Thyroid gland (tissue), 4 donors: ENCODE measurements at regions not wholly inside any gene's neighbourhood (a gene's known extent, or its start where the extent isn't known, plus 50 kb on each side); places are given as distances from the start of the nearest gene placed in this dataset.

Source experiments
- DNase-seq, 2 donors: peaks; one replicate each; pipeline ENCODE4 v3.0.0-alpha.2; 2019
- H3K27ac ChIP-seq, 3 donors: fragments of 200-600 bp; sonication (generic); 1 replicate in 2 of 3; 2 replicates in 1 of 3; pipeline ENCODE4 v1.5.1; 2016 to 2019; ENCODE audit warnings: mild to moderate bottlenecking in 1 of 3, moderate library complexity in 1 of 3
- H3K27me3 ChIP-seq: fragments of 200-600 bp; sonication (generic); one replicate; pipeline ENCODE4 v1.5.1; 2019
- H3K36me3 ChIP-seq, 2 donors: fragments of 200-600 bp; sonication (generic); one replicate each; pipeline ENCODE4 v1.5.1; 2016 to 2019
- H3K4me1 ChIP-seq, 2 donors: fragments of 200-600 bp; sonication (generic); one replicate each; pipeline ENCODE4 v1.5.1; 2017 to 2019
- H3K4me3 ChIP-seq, 3 donors: fragments of 200-600 bp; sonication (generic); replicated peaks in 1 of 3; 1 replicate in 2 of 3; 2 replicates in 1 of 3; pipeline ENCODE4 v1.5.1; 2016; ENCODE audit warnings: mild to moderate bottlenecking in 1 of 3
- H3K9me3 ChIP-seq: fragments of 200-600 bp; sonication (generic); one replicate; pipeline ENCODE4 v1.5.1; 2017
- POLR2A ChIP-seq, 2 donors: fragments of 450-650 bp; IDR thresholded peaks; one replicate each; pipeline ENCODE4 v1.6.1; 2017; ENCODE audit warnings: antibody characterized with exemption in 2 of 2, mild to moderate bottlenecking in 2 of 2, moderate library complexity in 1 of 2
- WGBS, 2 donors: methylation state at CpG; one replicate each; pipeline ENCODE4 v1.1.5; 2017; 5-methylcytosine and 5-hydroxymethylcytosine counted together
- intact Hi-C: fragments of 100-400 bp; cut with DNase I; formaldehyde crosslinking; loops from one replicate; pipeline ENCODE4 v1.15.1; 2023
- TF ChIP-seq, protein P1 (sequence below), 6 experiments: fragments of 200-600 bp in 3 of 6; fragments of 450-650 bp in 3 of 6; sonication (generic) in 3 of 6; IDR thresholded peaks; one replicate each; pipeline ENCODE4 v1.5.1; 2016 to 2019; ENCODE audit warnings: antibody characterized with exemption in 6 of 6, mild to moderate bottlenecking in 2 of 6, inconsistent platforms in 1 of 6, moderate library complexity in 1 of 6

DNA sequence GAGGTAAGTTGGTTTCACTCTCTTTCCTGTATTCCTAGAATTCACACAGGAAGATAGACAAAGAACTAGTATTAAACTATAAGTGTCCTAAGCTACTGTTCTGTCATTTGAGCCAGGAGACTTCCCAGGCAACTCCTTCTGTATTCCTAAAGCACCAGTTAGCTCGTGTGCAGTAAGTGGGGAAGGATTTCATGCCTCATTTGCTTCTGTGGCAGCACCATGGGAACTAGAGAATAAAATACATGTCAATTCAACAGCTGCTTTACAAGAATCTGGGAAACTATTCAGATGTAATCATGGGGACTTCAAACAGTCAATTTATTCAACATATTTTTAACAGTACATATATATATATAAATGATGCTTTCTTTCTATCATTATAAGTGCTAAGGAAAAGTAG, 762.3 kb downstream of the PRELID2 start:
- H3K27me3 ChIP-seq, result no peaks in the 10 kb centered on the region
- intact Hi-C loops, result no loop called here
- no peaks in the 10 kb centered on the region for H3K36me3 ChIP-seq
- H3K27ac ChIP-seq, result no peak overlapping the region
- no peaks in the 10 kb centered on the region for H3K9me3 ChIP-seq
- no peak for DNase-seq
- 9 to 14% methylated on average over 1 of the region's 1 CpG for WGBS, 2 donors
- TF ChIP-seq POLR2A (IDR thresholded peaks at IDR 0.05), result no peak
- TF ChIP-seq, protein P1, sequence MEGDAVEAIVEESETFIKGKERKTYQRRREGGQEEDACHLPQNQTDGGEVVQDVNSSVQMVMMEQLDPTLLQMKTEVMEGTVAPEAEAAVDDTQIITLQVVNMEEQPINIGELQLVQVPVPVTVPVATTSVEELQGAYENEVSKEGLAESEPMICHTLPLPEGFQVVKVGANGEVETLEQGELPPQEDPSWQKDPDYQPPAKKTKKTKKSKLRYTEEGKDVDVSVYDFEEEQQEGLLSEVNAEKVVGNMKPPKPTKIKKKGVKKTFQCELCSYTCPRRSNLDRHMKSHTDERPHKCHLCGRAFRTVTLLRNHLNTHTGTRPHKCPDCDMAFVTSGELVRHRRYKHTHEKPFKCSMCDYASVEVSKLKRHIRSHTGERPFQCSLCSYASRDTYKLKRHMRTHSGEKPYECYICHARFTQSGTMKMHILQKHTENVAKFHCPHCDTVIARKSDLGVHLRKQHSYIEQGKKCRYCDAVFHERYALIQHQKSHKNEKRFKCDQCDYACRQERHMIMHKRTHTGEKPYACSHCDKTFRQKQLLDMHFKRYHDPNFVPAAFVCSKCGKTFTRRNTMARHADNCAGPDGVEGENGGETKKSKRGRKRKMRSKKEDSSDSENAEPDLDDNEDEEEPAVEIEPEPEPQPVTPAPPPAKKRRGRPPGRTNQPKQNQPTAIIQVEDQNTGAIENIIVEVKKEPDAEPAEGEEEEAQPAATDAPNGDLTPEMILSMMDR (IDR thresholded peaks at IDR 0.05), result no peak
- no peak overlapping the region for H3K4me3 ChIP-seq
- H3K4me1 ChIP-seq, result no peaks in the 10 kb centered on the region

DNA sequence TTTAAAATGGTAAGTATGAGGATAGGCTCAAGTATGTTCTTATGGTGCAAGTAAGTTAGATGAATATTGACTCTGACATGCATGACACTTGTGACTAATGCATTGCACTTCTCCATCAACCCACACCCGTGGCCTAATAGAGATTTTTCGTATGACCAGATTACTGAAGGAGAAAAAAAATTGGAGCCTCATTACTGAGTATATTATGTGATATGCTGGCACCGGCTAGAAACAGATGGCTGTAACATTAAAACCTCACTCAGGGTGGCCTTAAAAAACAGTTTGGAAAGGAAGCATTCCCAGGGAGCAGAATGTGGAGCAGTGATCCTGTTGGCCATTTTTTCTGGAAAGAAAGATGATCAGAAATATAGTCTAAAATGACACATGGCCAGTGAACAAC, 766.4 kb downstream of the PRELID2 start:
- intact Hi-C loops, result no loop called here
- 84 to 85% methylated on average over 3 of the region's 3 CpGs for WGBS, 2 donors
- Histone ChIP-seq H3K4me3 (no peak overlapping the region), H3K4me1 (no peaks in the 10 kb centered on the region), H3K27ac (no peak overlapping the region), H3K9me3 (no peaks in the 10 kb centered on the region), H3K36me3 (no peaks in the 10 kb centered on the region), H3K27me3 (no peaks in the 10 kb centered on the region)
- no peak for DNase-seq
- no peak for TF ChIP-seq POLR2A (IDR thresholded peaks at IDR 0.05)
- TF ChIP-seq, protein P1 (IDR thresholded peaks at IDR 0.05), result no peak

GRCh38 chr5:145062280-145063062, 772.7 kb downstream of the PRELID2 start:
- intact Hi-C loops, result no loop called here
- TF ChIP-seq POLR2A (IDR thresholded peaks at IDR 0.05), result no peak
- TF ChIP-seq, protein P1 (IDR thresholded peaks at IDR 0.05), result no peak

GRCh38 chr5:145056800-145057199, 778.3 kb downstream of the PRELID2 start:
- 47 to 54% methylated on average over 5 of the region's 5 CpGs for WGBS, 2 donors
- intact Hi-C loops, result no loop called here
- Histone ChIP-seq H3K36me3 (no peaks in the 10 kb centered on the region), H3K27me3 (no peaks in the 10 kb centered on the region), H3K4me3 (no peak overlapping the region), H3K9me3 (no peaks in the 10 kb centered on the region), H3K4me1 (no peaks in the 10 kb centered on the region), H3K27ac (no peak overlapping the region)
- no peak for DNase-seq
- TF ChIP-seq, protein P1 (IDR thresholded peaks at IDR 0.05), result no peak
- TF ChIP-seq POLR2A (IDR thresholded peaks at IDR 0.05), result no peak

More at GRCh38 chr5:145062280-145063062, 772.7 kb downstream of the PRELID2 start:
- no peak overlapping the region for H3K27ac ChIP-seq
- H3K36me3 ChIP-seq, result no peaks in the 10 kb centered on the region
- no peaks in the 10 kb centered on the region for H3K27me3 ChIP-seq
- WGBS, 2 donors, result 79 to 89% methylated on average over 6 of the region's 6 CpGs
- no peaks in the 10 kb centered on the region for H3K4me1 ChIP-seq
- no peak overlapping the region for H3K4me3 ChIP-seq
- H3K9me3 ChIP-seq, result no peaks in the 10 kb centered on the region
- no peak for DNase-seq

DNA sequence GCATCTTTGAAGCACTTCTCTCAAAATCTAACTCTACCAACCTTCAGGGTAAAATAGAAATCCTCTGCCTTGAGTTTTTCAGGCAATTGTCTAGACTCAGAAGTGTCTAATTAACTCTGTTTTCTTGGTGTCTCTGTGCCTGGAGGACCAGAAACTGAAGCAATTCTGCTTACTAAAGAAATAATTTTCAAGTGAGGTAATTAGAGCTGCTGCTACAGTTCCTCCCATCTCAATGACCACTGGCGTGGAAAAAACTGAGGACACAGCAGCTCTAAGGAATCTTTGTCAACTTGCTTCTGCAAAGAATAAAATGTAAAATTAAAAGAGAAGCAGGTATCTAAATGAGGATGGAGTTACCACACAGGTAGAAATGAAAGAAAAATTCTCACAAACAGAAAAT, 785.0 kb downstream of the PRELID2 start:
- Histone ChIP-seq H3K27me3 (no peaks in the 10 kb centered on the region), H3K4me1 (no peaks in the 10 kb centered on the region), H3K4me3 (no peak overlapping the region), H3K9me3 (no peaks in the 10 kb centered on the region), H3K27ac (no peak overlapping the region), H3K36me3 (no peaks in the 10 kb centered on the region)
- 35 to 46% methylated on average over 1 of the region's 1 CpG for WGBS, 2 donors
- DNase-seq, result no peak
- intact Hi-C loops, result no loop called here
- no peak for TF ChIP-seq POLR2A (IDR thresholded peaks at IDR 0.05)
- TF ChIP-seq, protein P1 (IDR thresholded peaks at IDR 0.05), result no peak
